Colonic mucosa (tissue), 4 donors: ENCODE measurements at regions not wholly inside any gene's neighbourhood (a gene's known extent, or its start where the extent isn't known, plus 50 kb on each side); places are given as distances from the start of the nearest gene placed in this dataset.

Experiments
- DNase-seq: peaks from one replicate; pipeline ENCODE4 v3.0.0-alpha.2; 2020
- H3K27ac ChIP-seq: fragments of 200-600 bp; one replicate; pipeline ENCODE4 v1.8.0; 2021
- H3K27me3 ChIP-seq: fragments of 200-600 bp; one replicate; pipeline ENCODE4 v1.8.0; 2021
- H3K36me3 ChIP-seq: fragments of 200-600 bp; one replicate; pipeline ENCODE4 v1.8.0; 2021
- H3K4me1 ChIP-seq: fragments of 200-600 bp; one replicate; pipeline ENCODE4 v1.8.0; 2021; ENCODE audit warnings: mild to moderate bottlenecking
- H3K4me3 ChIP-seq: fragments of 200-600 bp; one replicate; pipeline ENCODE4 v1.8.0; 2021
- H3K9ac ChIP-seq, 2 donors: one replicate each; pipeline ENCODE4 v1.7.0; 2013; ENCODE audit warnings: control low read depth in 2 of 2, low read depth in 2 of 2, low read length in 2 of 2
- H3K9me3 ChIP-seq: fragments of 200-600 bp; one replicate; pipeline ENCODE4 v1.8.0; 2021
- intact Hi-C: fragments of 100-400 bp; cut with DNase I; formaldehyde crosslinking; loops from one replicate; pipeline ENCODE4 v1.14.1; 2022
- TF ChIP-seq, protein P1 (sequence below): fragments of 200-600 bp; IDR thresholded peaks from one replicate; pipeline ENCODE4 v1.8.0; 2022; ENCODE audit warnings: antibody characterized with exemption, mild to moderate bottlenecking
- donor health status: healthy.
- donor health status: DM: no; HTN: no; CAD: no.
- donor health status: DM: no; HTN: no; CAD: no.

DNA sequence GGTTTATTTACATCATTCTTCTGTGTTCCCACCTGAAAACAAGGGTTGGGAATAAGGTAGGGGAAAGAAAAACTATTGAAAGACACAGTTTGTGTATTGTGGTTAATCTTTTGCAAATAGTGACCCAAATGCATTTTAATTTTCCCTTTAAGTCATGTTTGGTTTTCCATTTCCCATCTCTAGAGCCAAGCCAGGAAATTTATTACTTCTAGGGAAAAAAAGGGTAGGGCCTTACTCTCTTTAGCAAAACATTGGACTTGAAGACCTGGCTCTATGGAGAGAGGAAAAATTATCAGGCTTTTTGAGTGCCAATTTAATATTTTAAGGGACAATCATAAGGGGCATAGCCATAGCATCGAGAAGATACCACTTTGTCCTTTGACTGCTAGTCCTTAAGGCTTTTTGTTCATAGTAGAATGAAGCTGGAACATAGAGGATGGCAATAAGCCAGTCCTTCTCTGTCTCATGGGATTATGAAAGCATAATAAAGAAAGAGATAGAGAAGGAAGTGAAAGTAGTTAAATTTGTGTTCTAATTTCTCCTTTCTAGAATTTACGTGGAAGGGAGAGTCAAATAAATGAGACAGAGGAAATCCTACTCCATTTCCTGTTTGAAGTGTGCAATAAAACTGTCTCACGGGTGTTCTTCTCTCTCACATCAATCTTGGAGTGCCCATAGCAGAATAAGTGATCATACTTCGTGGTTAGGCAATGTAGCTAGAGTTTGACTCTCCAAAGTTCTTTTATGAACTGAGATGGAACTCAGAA lies 50.9 kb upstream of the PPFIA2 start:
- no peaks in the 10 kb centered on the region for H3K9me3 ChIP-seq
- no peaks in the 10 kb centered on the region for H3K4me1 ChIP-seq
- intact Hi-C loops: no loop called here
- no peak overlapping the region for H3K4me3 ChIP-seq
- DNase-seq: no peak
- H3K27ac ChIP-seq: no peak overlapping the region
- TF ChIP-seq, protein P1, sequence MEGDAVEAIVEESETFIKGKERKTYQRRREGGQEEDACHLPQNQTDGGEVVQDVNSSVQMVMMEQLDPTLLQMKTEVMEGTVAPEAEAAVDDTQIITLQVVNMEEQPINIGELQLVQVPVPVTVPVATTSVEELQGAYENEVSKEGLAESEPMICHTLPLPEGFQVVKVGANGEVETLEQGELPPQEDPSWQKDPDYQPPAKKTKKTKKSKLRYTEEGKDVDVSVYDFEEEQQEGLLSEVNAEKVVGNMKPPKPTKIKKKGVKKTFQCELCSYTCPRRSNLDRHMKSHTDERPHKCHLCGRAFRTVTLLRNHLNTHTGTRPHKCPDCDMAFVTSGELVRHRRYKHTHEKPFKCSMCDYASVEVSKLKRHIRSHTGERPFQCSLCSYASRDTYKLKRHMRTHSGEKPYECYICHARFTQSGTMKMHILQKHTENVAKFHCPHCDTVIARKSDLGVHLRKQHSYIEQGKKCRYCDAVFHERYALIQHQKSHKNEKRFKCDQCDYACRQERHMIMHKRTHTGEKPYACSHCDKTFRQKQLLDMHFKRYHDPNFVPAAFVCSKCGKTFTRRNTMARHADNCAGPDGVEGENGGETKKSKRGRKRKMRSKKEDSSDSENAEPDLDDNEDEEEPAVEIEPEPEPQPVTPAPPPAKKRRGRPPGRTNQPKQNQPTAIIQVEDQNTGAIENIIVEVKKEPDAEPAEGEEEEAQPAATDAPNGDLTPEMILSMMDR: no peak
- H3K36me3 ChIP-seq: no peaks in the 10 kb centered on the region
- H3K27me3 ChIP-seq: no peaks in the 10 kb centered on the region
- no peak overlapping the region for H3K9ac ChIP-seq

DNA sequence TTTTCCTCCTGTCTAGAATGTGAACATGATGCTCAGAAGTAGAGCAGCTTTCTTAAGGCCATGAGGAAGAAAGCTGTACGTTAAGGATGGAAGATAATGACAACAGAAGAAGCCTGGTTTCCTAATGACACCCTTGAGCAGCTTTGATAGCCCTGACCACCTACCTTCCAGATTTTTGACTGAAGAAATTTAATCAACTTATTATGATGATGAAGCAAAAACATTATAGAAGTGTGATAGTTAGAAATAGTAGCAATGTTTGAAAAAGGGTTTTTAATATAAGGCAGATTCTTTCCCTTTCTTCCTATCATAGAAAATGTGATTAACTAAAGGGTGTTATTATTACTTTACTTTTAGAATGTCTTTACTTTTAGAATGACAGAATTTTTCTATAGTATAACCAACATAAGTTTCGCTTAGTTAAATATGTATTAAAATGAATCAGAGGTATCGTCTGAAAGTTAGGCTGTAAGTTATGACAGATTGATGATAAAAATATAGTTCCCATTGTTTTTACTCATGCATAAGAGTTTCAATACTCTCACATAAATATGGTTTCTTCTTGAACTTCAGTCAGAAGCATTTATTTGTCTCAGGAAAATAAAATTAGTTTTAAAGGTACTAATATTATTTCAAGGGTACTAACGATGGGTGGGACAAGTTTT lies 50.1 kb upstream of the PPFIA2 start:
- H3K4me1 ChIP-seq: no peaks in the 10 kb centered on the region
- H3K27ac ChIP-seq: no peak overlapping the region
- no peak overlapping the region for H3K4me3 ChIP-seq
- DNase-seq: no peak
- intact Hi-C loops: no loop called here
- TF ChIP-seq, protein P1: no peak
- H3K36me3 ChIP-seq: no peaks in the 10 kb centered on the region
- H3K9me3 ChIP-seq: no peaks in the 10 kb centered on the region
- H3K9ac ChIP-seq: no peak overlapping the region
- H3K27me3 ChIP-seq: no peaks in the 10 kb centered on the region
